A549 (cell line): ENCODE measurements at regions not wholly inside any gene's neighbourhood (a gene's known extent, or its start where the extent isn't known, plus 50 kb on each side); places are given as distances from the start of the nearest gene placed in this dataset.

ENCODE experiments used
- ATAC-seq, 2 experiments: fragments of 200-7000 bp in 1 of 2; fragments of >200 bp in 1 of 2; cut with Nextera tagmentation in 1 of 2; cut with Tn5 transposase in 1 of 2; 3 replicates each; pipeline versions ENCODE4 v1.8.0 to v1.9.1; 2018 to 2020; ENCODE audit warnings: mild to moderate bottlenecking in 1 of 2, moderate library complexity in 1 of 2
- CTCF ChIA-PET: fragments of 300-600 bp; sonication (Branson Sonifier 250); formaldehyde crosslinking; extraction: SDS; loops from one replicate; lab custom pipeline; 2021; ENCODE audit warnings: antibody characterized with exemption, inconsistent platforms; lab: Yijun Ruan, JAX
- POLR2A ChIA-PET: fragments of 350-600 bp; formaldehyde crosslinking; extraction: SDS; loops from one replicate; lab custom pipeline; 2021; ENCODE audit warnings: antibody characterized with exemption, inconsistent platforms; lab: Yijun Ruan, JAX
- DNase-seq, 2 experiments: peaks; one replicate each; pipeline versions ENCODE4 v3.0.0 to v3.0.0-alpha.2; 2011 to 2016; ENCODE audit warnings: low read depth in 1 of 2, low spot score in 1 of 2
- FAIRE-seq: peaks from 2 replicates; lab custom pipeline; 2011; peaks lifted over from hg19 to GRCh38; lab: Jason Lieb, UNC
- H3K27ac ChIP-seq, 2 experiments: fragments of >200 bp; sonication (Bioruptor Twin); formaldehyde crosslinking; 3 replicates each; pipeline ENCODE4 v1.5.1; 2016 to 2017
- H3K4me1 ChIP-seq: fragments of >200 bp; sonication (Bioruptor Twin); formaldehyde crosslinking; 3 replicates; pipeline ENCODE4 v1.6.1; 2016
- H3K4me2 ChIP-seq: fragments of >200 bp; sonication (Bioruptor Twin); formaldehyde crosslinking; 3 replicates; pipeline ENCODE4 v1.6.1; 2016
- H3K4me3 ChIP-seq: fragments of >200 bp; sonication (Bioruptor Twin); formaldehyde crosslinking; 3 replicates; pipeline ENCODE4 v1.5.1; 2016
- H3K9me3 ChIP-seq: fragments of >200 bp; sonication (Bioruptor Twin); formaldehyde crosslinking; 3 replicates; pipeline ENCODE4 v1.6.1; 2016
- BHLHE40 ChIP-seq: IDR thresholded peaks from 2 replicates; pipeline ENCODE4 v1.6.1; 2012; ENCODE audit warnings: low read depth, low read length, inconsistent platforms
- CBX2 ChIP-seq: fragments of 200-600 bp; sonication (generic); IDR thresholded peaks from 2 replicates; pipeline ENCODE4 v1.6.1; 2016; ENCODE audit warnings: low read depth, mild to moderate bottlenecking, borderline replicate concordance
- CBX8 ChIP-seq: fragments of 200-600 bp; sonication (generic); IDR thresholded peaks from 2 replicates; pipeline ENCODE4 v1.6.1; 2016
- E2F6 ChIP-seq: IDR thresholded peaks from 2 replicates; pipeline ENCODE4 v1.6.1; 2012; ENCODE audit warnings: low read depth, borderline replicate concordance
- EHF ChIP-seq: fragments of 250-450 bp; sonication (Bioruptor Pico); IDR thresholded peaks from 2 replicates; pipeline ENCODE4 v1.5.0; 2020; ENCODE audit warnings: mild to moderate bottlenecking
- FOSB ChIP-seq: fragments of 250-450 bp; sonication (Bioruptor Pico); IDR thresholded peaks from 2 replicates; pipeline ENCODE4 v1.5.0; 2020; ENCODE audit warnings: mild to moderate bottlenecking, moderate library complexity
- FOSL2 ChIP-seq, 2 experiments: fragments of 450-650 bp in 1 of 2; fragments of >200 bp in 1 of 2; sonication (Bioruptor Twin) in 1 of 2; formaldehyde crosslinking; IDR thresholded peaks; 2 replicates each; pipeline versions ENCODE4 v1.5.0 to v1.6.1; 2016 to 2020; ENCODE audit warnings: mild to moderate bottlenecking in 1 of 2, moderate library complexity in 1 of 2
- FOXS1 ChIP-seq: fragments of 250-450 bp; sonication (Bioruptor Pico); IDR thresholded peaks from 2 replicates; pipeline ENCODE4 v1.5.0; 2020; ENCODE audit warnings: mild to moderate bottlenecking, moderate library complexity
- GATA3 ChIP-seq: IDR thresholded peaks from 2 replicates; pipeline ENCODE4 v1.6.1; 2012; ENCODE audit warnings: borderline replicate concordance
- HDAC2 ChIP-seq: fragments of 200-600 bp; sonication (generic); IDR thresholded peaks from 2 replicates; pipeline ENCODE4 v1.6.1; 2016
- HEYL ChIP-seq: fragments of 250-450 bp; sonication (Bioruptor Pico); IDR thresholded peaks from 2 replicates; pipeline ENCODE4 v1.8.0; 2021; ENCODE audit warnings: mild to moderate bottlenecking, moderate library complexity
- HOXB5 ChIP-seq: fragments of 250-450 bp; sonication (Bioruptor Pico); IDR thresholded peaks from 2 replicates; pipeline ENCODE4 v1.5.0; 2020; ENCODE audit warnings: mild to moderate bottlenecking, moderate library complexity
- JUN ChIP-seq, 2 experiments: fragments of >200 bp; sonication (Bioruptor Twin); formaldehyde crosslinking; IDR thresholded peaks; 2 replicates in 1 of 2; 3 replicates in 1 of 2; pipeline ENCODE4 v1.6.1; 2016 to 2017
- JUNB ChIP-seq: fragments of >200 bp; sonication (Bioruptor Twin); formaldehyde crosslinking; IDR thresholded peaks from 2 replicates; pipeline ENCODE4 v1.6.1; 2016
- KDM1A ChIP-seq: fragments of 200-600 bp; sonication (generic); IDR thresholded peaks from 2 replicates; pipeline ENCODE4 v1.6.1; 2016; ENCODE audit warnings: low read depth, mild to moderate bottlenecking
- MAZ ChIP-seq: fragments of 150-350 bp; IDR thresholded peaks from 2 replicates; pipeline ENCODE4 v1.6.1; 2014; ENCODE audit warnings: antibody characterized with exemption, low read depth, low read length, borderline replicate concordance
- NFE2L2 ChIP-seq: fragments of 150-350 bp; conservative IDR thresholded peaks from 2 replicates; pipeline ENCODE4 v1.6.1; 2014; ENCODE audit warnings: low read length
- NPAS2 ChIP-seq: fragments of 250-450 bp; sonication (Bioruptor Pico); IDR thresholded peaks from 2 replicates; pipeline ENCODE4 v1.8.0; 2022; ENCODE audit warnings: mild to moderate bottlenecking, moderate library complexity, borderline replicate concordance
- POLR2A ChIP-seq: IDR thresholded peaks from 2 replicates; pipeline ENCODE4 v1.6.1; 2012; ENCODE audit warnings: mild to moderate bottlenecking, low read length
- POLR2AphosphoS2 ChIP-seq: conservative IDR thresholded peaks from 2 replicates; pipeline ENCODE4 v1.6.1; 2012; ENCODE audit warnings: low read length, improper control_type of control experiment, inconsistent platforms
- RCOR1 ChIP-seq: fragments of 150-350 bp; IDR thresholded peaks from 2 replicates; pipeline ENCODE4 v1.6.1; 2014; ENCODE audit warnings: antibody characterized with exemption, low read length, low read depth
- RFX5 ChIP-seq: fragments of 450-650 bp; IDR thresholded peaks from 2 replicates; pipeline ENCODE4 v1.7.1; 2014; ENCODE audit warnings: antibody characterized with exemption, mild to moderate bottlenecking, moderate library complexity
- SMC3 ChIP-seq: fragments of >200 bp; sonication (Bioruptor Twin); formaldehyde crosslinking; IDR thresholded peaks from 3 replicates; pipeline ENCODE4 v1.6.1; 2018; ENCODE audit warnings: inconsistent platforms
- TP53 ChIP-seq: fragments of 250-450 bp; sonication (Bioruptor Pico); IDR thresholded peaks from 2 replicates; pipeline ENCODE4 v1.5.0; 2021; ENCODE audit warnings: mild to moderate bottlenecking, moderate library complexity
- ZFP36 ChIP-seq: fragments of 450-650 bp; IDR thresholded peaks from 2 replicates; pipeline ENCODE4 v1.6.1; 2014; ENCODE audit warnings: borderline replicate concordance; ENCODE audit not compliant: partially characterized antibody
- WGBS: methylation state at CpG from one replicate; pipeline ENCODE4 v1.1.6; 2017; ENCODE audit errors: missing lambda C conversion rate; 5-methylcytosine and 5-hydroxymethylcytosine counted together
- TF ChIP-seq, protein P1 (sequence below): fragments of >200 bp; sonication (Bioruptor Twin); formaldehyde crosslinking; IDR thresholded peaks from 2 replicates; pipeline ENCODE4 v1.6.1; 2016

DNA sequence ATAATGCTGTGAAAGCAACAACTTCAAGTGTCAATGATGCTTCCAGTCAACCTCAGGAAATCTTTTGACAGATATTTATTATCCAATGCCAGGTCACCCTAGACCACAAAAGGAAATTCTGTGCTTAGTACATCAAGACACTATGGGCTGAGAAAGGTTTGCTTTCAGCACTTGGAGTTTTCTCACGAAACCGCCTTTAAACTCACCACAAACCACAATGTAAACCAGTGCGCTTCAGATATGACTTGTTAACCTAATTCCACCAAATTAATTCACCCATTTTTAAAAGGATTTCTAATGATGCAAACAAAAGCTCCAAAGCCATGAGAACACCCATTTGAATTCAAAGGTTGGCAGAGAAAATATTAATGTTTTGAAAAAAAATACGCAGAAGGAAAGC is 292.9 kb upstream of the NR2F2 start:
- ATAC-seq (no peak), FAIRE-seq (no peak), DNase-seq (no peak)
- Histone ChIP-seq H3K4me3 (no peak overlapping the region), H3K27ac (no peak overlapping the region), H3K4me1 (no peaks in the 10 kb centered on the region), H3K4me2 (no peak overlapping the region), H3K9me3 (no peaks in the 10 kb centered on the region)
- TF ChIP-seq CBX8 (no peak), POLR2AphosphoS2 (no peak), RCOR1 (no peak)
- ChIA-PET POLR2A (no interaction called here), CTCF (no interaction called here)
- 88% methylated on average over 4 of the region's 4 CpGs for WGBS

DNA sequence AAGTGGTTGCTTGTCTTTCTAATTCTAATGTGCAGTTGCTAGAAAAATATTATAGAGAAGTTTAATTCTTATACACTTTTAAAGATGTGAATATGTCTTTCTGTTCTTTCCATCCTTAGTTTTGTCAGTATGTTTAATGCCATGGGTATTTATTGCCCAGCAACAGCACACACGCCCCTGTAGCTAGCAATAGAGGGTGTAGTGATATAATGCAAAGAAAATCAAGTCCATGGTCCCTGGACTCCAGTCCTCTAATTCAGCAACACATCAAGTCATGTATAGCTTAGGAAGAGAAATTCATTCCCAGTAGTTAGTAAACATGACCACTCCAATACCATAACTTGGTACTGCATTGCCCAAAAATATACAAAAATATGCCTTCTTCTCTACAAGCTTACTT is 292.4 kb upstream of the NR2F2 start:
- FAIRE-seq, result no peak
- no peak overlapping the region for H3K4me3 ChIP-seq
- POLR2A ChIA-PET, result no interaction called here
- TF ChIP-seq, protein P1, sequence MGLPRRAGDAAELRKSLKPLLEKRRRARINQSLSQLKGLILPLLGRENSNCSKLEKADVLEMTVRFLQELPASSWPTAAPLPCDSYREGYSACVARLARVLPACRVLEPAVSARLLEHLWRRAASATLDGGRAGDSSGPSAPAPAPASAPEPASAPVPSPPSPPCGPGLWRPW, result no peak
- TF ChIP-seq POLR2A (no peak), E2F6 (no peak), FOXS1 (CRISPR knock-in tag) (no peak), CBX2 (no peak), EHF (CRISPR knock-in tag) (no peak), HOXB5 (CRISPR knock-in tag) (no peak), JUNB (no peak), BHLHE40 (no peak), FOSB (CRISPR knock-in tag) (no peak)
- TF ChIP-seq, all 56 proteins: peak for 0
- CTCF ChIA-PET, result no interaction called here
- ATAC-seq (no peak), DNase-seq (no peak)
- no peaks in the 10 kb centered on the region for H3K9me3 ChIP-seq
- H3K27ac ChIP-seq, result no peak overlapping the region
- WGBS, result 31% methylated on average over 1 of the region's 1 CpG
- no peaks in the 10 kb centered on the region for H3K4me1 ChIP-seq
- H3K4me2 ChIP-seq, result no peak overlapping the region

GRCh38 chr15:96038650-96039049 is 291.9 kb upstream of the NR2F2 start:
- ATAC-seq (no peak), FAIRE-seq (no peak)
- no peak overlapping the region for H3K4me3 ChIP-seq
- no peak overlapping the region for H3K27ac ChIP-seq
- no peaks in the 10 kb centered on the region for H3K9me3 ChIP-seq
- WGBS, result 42% methylated on average over 5 of the region's 5 CpGs
- CTCF ChIA-PET, result no interaction called here
- POLR2A ChIA-PET, result no interaction called here
- H3K4me2 ChIP-seq, result no peak overlapping the region
- H3K4me1 ChIP-seq, result no peaks in the 10 kb centered on the region
- no peak for TF ChIP-seq FOSL2 (IDR thresholded peaks at IDR 0.05)
- peak; percentile 36 for TF ChIP-seq FOSL2 (CRISPR knock-in tag; IDR thresholded peaks at IDR 0.05)
- TF ChIP-seq TP53 (CRISPR knock-in tag), result no peak
- no peak for TF ChIP-seq NPAS2 (CRISPR knock-in tag)
- no peak for TF ChIP-seq GATA3
- TF ChIP-seq, all 56 proteins: peak for 1
- DNase-seq, result no peak

- no peaks in the 10 kb centered on the region for H3K9me3 ChIP-seq
- no peaks in the 10 kb centered on the region for H3K4me1 ChIP-seq
- no peak overlapping the region for H3K4me2 ChIP-seq
- no peak for DNase-seq
- no peak for FAIRE-seq
- CTCF ChIA-PET, result interaction anchor here (1.2 kb wide), 1 partner anchor 16 kb away, joined by 4 read pairs; no protein-coding TSS in a partner anchor
- TF ChIP-seq SMC3 (no peak), ZFP36 (no peak), RFX5 (no peak), HEYL (CRISPR knock-in tag) (no peak), NFE2L2 (no peak), MAZ (no peak), JUN (IDR thresholded peaks at IDR 0.05) (no peak), KDM1A (no peak), POLR2A (no peak), HDAC2 (no peak), CBX2 (no peak)
- TF ChIP-seq, all 56 proteins: peak for 0
- H3K4me3 ChIP-seq, result no peak overlapping the region
- ATAC-seq, result no peak
- H3K27ac ChIP-seq, result no peak overlapping the region
- POLR2A ChIA-PET, result no interaction called here
- WGBS, result 24% methylated on average over 3 of the region's 3 CpGs
These were observed 288.3 kb upstream of the NR2F2 start for GRCh38 chr15:96041982-96042733.
